NCI-H1048 (cell line): ENCODE measurements at regions not wholly inside any gene's neighbourhood (a gene's known extent, or its start where the extent isn't known, plus 50 kb on each side); places are given as distances from the start of the nearest gene placed in this dataset.

Experiments used
- DNase-seq: peaks from one replicate; lab custom pipeline; 2025; lab: John Stamatoyannopoulos, UW

DNA sequence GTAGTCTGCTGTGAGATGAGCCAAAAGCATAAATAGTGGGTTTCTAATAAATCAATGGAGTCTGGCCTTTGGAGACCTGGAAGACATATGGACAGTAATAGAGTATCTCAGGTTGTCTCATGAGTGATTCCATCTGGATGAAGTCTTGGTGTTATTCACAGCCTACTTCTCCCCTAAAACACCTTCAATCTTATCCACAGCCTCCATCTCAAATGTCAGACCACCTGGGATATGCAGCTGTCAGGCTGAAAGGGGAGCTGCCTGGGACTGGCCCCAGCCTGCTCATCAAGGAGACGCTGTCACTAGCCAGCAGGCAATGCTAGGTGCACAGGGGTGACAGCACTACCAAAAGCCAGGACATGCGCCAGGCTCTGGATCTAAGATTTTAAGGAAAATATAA lies 684.0 kb upstream of the ZEB2 start:
- no peak for DNase-seq

DNA sequence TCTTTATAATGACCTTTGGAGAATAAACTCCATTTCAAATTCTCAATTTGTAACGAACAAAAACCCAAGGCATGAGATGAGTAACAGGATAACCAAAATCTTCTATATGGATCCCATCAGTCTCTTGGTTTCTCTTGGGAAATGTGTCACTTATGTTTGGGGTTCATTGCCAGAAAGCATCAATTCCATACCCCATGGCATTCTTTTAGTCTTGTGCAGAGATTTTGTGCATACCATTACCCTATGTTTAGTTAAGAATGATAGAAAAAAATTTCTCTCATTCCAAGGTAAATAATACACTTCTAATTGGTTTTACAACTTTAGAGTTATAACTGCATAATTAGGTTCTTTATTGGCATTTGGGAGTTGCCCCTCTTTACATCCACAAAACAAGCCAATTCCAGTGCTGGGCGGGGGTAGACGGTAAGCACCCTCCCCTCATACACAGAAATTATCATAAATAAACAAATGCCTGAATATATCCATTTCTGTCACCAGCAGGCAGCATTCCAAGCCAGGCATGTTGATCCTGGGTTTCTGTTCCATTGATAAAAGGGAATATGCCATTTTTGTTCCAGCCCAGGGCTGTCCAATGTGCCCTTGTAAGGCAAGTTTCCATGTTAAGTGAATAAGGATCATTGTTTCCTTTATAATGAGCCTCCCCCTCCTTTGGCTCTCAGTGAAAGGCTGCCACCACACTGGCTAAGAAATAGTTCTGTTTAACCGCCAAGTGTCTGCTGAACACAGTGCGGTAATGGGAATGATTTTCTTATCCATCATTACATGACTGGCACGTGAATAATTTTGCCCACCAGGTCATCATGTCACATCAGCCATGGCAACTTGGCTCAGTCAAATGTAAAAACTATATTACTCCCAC lies 680.1 kb upstream of the ZEB2 start:
- no peak for DNase-seq

DNA sequence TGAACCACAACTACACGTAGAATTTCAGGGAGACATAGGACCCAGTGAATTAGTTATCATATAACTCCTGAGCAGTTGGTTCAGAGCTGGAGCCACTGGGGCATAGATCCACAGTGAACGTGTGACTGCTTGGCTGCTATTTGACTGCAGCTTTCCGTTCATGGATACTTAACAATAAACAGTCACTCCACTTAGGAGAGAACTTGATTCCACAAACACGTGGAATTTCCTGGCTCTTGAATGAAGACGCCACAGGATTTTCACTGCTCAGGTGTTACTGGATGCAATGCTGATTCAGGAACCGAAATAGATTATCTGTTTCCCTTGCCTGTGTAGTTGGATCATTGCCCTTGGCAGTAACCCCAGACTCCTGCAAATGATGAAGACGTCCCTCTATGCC lies 679.1 kb upstream of the ZEB2 start:
- no peak for DNase-seq

GRCh38 chr2:145198555-145198954 lies 678.6 kb upstream of the ZEB2 start:
- DNase-seq: no peak

DNA sequence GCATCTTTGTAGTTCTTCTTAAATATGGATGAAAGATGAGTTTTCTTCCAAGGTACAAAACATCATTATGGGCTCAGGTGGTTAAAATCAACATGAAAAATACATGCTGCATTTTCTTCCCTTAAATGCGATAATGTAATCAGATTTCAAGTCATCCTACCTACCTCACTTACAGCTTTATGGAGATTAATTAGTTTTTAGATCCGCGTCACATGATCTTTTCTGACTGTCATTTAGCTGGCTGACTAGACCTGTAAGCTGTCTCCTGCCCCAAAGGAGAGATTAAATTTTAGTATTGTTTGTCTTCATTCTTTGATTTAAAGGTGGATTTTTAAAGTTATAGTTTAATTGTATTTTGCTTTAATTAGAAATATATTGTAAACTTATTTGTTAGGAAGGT lies 678.0 kb upstream of the ZEB2 start:
- no peak for DNase-seq

- DNase-seq: no peak
These were observed 674.8 kb upstream of the ZEB2 start for GRCh38 chr2:145194673-145195072.

DNA sequence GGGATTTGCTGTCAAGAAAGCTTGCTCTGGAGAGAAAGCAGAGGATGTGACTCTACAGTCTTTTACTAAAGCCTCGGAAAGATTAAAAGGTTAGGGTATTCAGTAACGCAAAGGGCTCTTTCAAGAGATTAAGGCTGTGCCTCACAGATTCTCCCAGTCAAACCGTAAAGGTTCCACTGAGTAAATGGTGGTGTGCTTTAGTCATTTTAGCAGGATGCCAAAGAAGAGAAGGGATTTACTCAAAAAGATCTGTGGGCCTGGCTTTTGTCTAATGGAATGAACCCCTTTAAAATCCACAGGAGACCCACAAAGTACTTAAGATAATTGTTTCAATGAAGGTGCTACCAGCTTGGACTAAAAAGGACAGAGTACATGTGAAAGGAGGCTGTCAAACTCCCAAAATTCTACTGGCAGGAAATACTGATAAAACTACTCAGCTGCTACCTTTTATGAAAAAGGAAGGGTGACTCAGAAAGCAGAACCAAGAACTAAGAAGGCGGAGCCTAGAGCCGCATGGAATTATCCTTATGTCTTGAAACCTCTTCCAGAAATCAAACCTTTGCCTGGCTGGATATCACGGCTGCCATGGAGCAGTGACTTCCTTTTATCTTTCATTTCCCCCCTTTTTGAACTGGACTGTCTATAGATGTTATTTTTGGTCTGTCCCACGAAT lies 670.2 kb upstream of the ZEB2 start:
- no peak for DNase-seq

- no peak for DNase-seq
These were observed 666.4 kb upstream of the ZEB2 start for GRCh38 chr2:145186303-145186702.

DNA sequence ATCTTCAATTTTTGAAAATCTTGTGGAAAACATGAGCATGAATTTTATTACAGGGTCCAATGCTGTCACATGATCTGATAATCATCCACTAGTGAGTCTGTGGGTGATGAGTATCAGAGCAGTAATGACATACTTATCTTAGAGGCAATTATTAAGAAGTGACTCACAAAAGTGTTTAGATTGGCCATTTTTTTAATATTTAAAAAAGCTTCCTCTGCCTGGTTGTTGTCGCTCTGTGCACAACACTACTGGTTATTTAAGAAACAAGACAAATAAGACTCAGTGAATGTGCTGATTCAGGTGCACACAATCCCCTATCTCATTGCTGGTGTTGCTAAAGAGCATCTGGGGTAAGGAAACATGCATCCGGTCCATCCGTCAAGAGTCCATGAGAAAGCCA lies 665.8 kb upstream of the ZEB2 start:
- no peak for DNase-seq

DNA sequence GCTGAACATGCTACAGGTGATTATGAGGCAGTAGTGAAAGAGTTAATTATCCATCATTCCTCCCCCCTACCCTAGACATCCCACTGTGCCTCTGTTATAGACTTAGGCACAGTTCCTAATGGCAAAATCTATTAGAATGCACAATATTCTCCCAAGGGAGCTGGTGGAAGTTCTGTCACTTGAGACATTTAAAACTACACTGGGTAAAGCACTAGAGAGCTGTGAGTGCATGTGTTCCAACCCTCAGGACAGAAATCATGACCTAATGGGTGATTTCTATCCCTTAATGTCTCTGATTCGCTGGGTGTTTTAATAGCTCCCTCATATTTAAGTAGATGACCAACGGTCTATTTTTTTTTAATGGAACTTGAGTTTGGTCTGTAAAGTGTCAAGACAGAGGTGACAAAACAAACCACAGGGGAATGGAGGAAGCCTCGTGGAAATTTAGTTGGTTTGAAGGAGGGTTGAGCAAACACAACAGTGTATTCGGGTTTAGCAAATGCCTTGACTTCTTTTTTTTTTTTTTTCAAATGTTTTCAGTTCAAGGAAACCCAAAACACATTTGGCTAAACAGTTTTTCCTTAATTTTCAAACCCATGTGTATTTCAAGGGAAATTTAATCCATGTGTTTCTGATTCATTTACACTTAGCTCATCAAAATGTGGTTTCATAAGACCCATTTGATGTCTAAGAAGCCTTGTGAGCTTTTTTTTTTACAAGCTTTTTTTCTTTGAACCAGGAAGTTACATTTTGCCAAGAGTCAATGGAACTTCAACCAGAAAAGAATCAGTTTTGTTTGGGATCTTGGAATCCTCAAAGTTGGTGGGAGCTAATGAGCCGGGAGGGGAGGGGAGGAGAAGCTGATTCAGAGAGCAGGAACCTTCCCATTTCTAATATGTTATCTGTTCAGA lies 665.1 kb upstream of the ZEB2 start:
- DNase-seq: no peak

DNA sequence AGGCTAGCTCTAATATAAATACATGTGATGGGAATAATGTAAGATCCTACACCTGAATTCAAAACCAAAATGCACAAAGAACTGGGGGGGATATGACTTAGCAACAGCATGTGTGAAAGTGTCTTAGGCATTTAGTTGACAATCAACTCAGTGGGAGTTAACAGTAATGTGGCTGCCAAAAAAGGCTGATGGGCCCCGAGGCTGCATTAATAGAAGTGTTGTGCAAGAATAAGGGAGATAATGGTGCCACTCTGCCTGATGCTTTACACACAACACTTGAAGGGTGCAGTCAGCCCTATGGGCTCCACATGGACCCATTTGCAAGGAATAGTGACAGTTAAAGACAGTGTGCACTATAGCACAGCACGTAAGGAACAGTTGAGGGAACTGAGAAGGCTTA lies 649.4 kb upstream of the ZEB2 start:
- DNase-seq: no peak

DNA sequence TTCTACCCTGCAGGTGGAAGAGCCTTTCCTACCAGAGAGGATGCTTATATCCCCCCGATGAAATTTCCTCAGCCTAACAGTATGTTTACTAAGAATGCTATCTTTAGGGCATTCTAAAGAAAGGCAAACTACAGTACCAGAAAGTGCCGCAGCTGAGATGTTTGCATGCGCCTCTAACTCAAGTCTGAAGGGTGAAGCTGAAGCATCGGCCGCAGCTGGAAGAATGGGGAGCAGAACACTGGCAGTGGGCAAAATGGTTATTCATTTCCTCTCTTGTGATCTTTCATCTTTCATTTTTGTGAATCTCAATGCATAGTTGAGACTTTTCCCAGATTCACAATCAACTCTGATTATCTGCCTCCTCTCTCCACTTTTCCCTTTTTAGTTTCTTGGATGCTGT lies 648.2 kb upstream of the ZEB2 start:
- no peak for DNase-seq

GRCh38 chr2:145166731-145167302 lies 646.9 kb upstream of the ZEB2 start:
- no peak for DNase-seq

GRCh38 chr2:145161656-145162055 lies 641.7 kb upstream of the ZEB2 start:
- no peak for DNase-seq

- DNase-seq: no peak
These were observed 640.9 kb upstream of the ZEB2 start for GRCh38 chr2:145160855-145161254.

DNA sequence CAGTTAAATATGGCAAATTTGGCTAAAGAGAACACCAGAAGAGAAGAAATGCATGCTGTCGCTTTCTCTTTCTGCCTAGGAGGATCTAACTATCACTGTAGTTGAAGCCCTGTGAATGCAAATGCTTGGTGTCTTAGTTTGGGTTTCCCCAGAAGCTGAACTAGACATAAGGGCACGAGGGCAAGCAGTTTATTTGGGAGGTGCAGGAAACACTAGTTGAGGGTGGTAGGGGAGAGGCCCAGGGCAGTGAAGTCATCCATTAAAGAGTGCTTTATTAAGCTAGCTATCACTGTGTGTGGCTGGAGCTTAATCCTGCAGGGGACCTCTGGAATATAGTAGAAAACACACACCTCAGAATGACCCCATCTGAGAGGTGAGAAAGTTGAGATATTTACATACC lies 639.8 kb upstream of the ZEB2 start:
- no peak for DNase-seq

DNA sequence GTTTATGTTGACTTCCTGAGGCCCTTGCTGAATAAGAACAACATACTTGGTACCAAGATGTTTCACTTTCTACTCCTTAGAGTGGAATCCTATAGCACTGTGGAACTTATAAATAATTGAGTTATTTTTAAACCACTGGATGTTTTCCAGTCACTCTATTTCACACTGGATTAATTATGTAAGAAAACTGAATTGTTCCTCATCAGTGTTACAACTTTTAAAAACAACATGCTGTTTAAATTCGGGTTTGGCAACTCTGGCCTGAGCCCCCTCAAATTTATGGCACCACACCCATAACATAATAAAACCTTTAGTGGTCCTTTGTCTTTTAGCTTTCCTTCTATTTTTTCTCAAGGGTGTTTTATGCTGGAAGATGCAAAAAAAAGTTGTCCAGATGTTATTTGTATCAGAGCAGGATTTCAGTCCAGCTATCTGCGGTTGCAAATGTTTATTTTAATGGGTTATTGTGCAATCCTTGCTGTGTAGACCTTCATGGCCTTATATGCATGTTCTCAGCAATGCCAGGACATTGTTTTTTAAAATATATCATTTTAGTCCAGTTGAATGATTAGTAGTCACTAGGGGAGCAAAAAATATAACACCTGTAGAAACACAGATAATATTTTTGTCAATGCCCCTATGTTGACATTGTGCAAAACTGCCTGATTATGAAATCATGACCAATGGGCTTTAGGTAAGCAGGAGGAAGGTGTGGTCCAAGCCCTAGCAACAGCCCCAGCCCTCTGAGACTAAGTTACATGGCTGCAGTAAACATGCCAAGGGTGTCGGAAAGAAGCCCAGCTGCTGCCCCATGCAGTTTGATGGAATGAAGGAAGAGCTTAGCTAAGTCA lies 638.0 kb upstream of the ZEB2 start:
- DNase-seq: no peak

GRCh38 chr2:145157036-145157675 lies 637.2 kb upstream of the ZEB2 start:
- no peak for DNase-seq

- DNase-seq: no peak
These were observed 636.3 kb upstream of the ZEB2 start for GRCh38 chr2:145156199-145156598.

GRCh38 chr2:145155196-145155595 lies 635.3 kb upstream of the ZEB2 start:
- no peak for DNase-seq

DNA sequence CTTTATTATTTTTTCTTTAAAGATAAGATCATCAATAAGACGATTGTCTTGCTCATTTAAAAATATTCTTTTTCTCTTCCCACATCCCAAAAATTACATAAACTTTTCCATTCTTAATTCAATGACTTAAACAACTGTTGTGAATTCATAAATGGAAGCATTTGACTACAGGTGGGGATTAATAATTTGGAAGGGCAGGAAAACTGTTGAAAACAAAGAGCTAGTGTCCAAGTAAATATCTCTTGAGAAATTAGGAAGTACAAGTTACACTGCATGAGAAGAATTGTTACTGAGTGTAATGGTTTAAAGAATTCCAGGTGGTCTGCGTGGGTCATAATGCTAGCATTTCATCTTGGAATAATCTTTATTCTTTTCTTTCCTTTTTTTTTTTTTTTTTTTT lies 634.8 kb upstream of the ZEB2 start:
- DNase-seq: no peak
